ENCODE measurements at regions not wholly inside any gene's neighbourhood (a gene's known extent, or its start where the extent isn't known, plus 50 kb on each side); places are given as distances from the start of the nearest gene placed in this dataset.

DNA sequence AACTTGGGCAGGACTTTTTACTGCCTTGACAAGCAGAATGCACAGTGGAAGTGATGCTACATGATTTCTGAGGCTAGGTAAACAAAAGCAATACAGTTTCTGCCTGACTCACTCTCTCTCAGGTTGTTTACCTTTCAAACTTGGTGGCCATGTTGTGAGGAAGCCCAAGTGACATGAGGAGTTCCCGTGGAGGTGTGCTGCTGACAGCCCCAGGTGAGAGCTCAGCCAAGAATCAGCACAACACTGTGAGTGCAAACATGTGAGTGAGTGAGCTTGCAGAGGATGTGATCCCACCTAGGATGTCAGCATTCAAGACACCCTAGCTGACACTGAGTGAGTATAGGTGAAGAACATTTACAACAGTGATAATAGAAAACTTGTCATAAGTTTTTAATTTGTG is 71.1 kb upstream of the IFNAR2 start:
- no peaks in the 10 kb centered on the region for H3K4me1 ChIP-seq (ENCODE audit: control insufficient read depth in 1 of 2, insufficient read depth in 2 of 2, low read length in 2 of 2)
- H3K36me3 ChIP-seq (ENCODE audit: control insufficient read depth in 1 of 2, insufficient read depth in 2 of 2, low read length in 2 of 2) = no peaks in the 10 kb centered on the region
- H3K27me3 ChIP-seq (ENCODE audit: low read depth, low read length) = peaks cover 11% of the 10 kb centered on the region
- H3K9me3 ChIP-seq (ENCODE audit: control insufficient read depth in 1 of 2, low read length in 2 of 2) = peaks cover 14% of the 10 kb centered on the region in 2 donors
- no peak overlapping the region for H3K27ac ChIP-seq (ENCODE audit: low read length)
- H3K4me3 ChIP-seq (ENCODE audit: low read depth in 1 of 2, low read length in 2 of 2) = no peak overlapping the region

DNA sequence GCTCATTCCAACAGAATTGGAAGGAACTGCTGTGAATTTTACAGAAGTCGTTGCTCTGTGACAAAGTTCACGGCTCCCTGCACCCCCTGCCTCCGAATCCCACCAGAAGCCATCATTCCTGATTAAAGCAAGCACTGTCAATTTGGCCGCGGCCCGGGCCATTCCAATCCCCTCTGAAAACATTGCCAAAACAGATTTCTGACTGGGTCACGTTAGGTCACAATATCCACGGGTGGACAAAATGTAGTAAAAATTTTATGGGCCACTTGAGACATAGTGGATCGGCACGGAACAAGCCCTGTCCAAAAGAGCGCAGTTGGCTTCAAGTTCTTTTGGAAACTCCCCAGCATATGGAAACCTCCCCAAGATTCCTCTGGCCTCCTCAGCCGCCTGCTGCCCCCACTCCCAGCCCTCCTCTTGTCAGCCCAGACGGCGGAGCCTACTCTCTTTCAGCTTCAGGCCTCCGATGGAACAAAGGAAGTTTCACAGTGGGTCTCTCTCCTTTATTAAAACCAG is 67.2 kb upstream of the IFNAR2 start:
- no peaks in the 10 kb centered on the region for H3K36me3 ChIP-seq (ENCODE audit: control insufficient read depth in 1 of 2, insufficient read depth in 2 of 2, low read length in 2 of 2)
- H3K27me3 ChIP-seq (ENCODE audit: low read depth, low read length) = peaks cover 11% of the 10 kb centered on the region
- H3K4me3 ChIP-seq (ENCODE audit: low read depth in 1 of 2, low read length in 2 of 2) = no peak overlapping the region
- H3K27ac ChIP-seq (ENCODE audit: low read length) = no peak overlapping the region
- H3K9me3 ChIP-seq (ENCODE audit: control insufficient read depth in 1 of 2, low read length in 2 of 2) = peaks cover 14 to 16% of the 10 kb centered on the region in 2 donors
- no peaks in the 10 kb centered on the region for H3K4me1 ChIP-seq (ENCODE audit: control insufficient read depth in 1 of 2, insufficient read depth in 2 of 2, low read length in 2 of 2)

DNA sequence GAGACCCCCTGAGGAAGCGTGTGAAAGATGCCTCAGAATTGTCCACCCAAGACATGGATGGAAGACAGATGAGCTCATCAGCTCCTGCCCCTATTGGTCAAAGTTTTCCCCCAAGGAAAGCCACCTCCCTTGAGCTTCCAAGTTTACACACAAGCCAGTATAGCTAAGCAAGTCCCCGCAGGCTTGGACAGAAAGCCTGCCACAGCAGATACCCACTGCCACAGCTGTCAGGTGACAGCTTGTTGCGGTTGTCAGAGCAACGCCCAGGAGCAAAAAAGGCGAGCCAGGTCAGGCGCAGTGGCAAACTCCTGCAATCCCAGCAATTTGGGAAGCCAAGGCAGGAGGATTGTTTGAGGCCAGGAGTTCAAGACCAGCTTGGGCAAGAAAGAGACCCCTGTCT is 60.9 kb upstream of the IFNAR2 start:
- Histone ChIP-seq H3K4me3 (ENCODE audit: low read depth in 1 of 2, low read length in 2 of 2) (no peak overlapping the region), H3K9me3 (ENCODE audit: control insufficient read depth in 1 of 2, low read length in 2 of 2) (peaks cover 0 to 2% of the 10 kb centered on the region in 2 donors), H3K36me3 (ENCODE audit: control insufficient read depth in 1 of 2, insufficient read depth in 2 of 2, low read length in 2 of 2) (no peaks in the 10 kb centered on the region), H3K27ac (ENCODE audit: low read length) (no peak overlapping the region), H3K4me1 (ENCODE audit: control insufficient read depth in 1 of 2, insufficient read depth in 2 of 2, low read length in 2 of 2) (no peaks in the 10 kb centered on the region), H3K27me3 (ENCODE audit: low read depth, low read length) (no peaks in the 10 kb centered on the region)

DNA sequence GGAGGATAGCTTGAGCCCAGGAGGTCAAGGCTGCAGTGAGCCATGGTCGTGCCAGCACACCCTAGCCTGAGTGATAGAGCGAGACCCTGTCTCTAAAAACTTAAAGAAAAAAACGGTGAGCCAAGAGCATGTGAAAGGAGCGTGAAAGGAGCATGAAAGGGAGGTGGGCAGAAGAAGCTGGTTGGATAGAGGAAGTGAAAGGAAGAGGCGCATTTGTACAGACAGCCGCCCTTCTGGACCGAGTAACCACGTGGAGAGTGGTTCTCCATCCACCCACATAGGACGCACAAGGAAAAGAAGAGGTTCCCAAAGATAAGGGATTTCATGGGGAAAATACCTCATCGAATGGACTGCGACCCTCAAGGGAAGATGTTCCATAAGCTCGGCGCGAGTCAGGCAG is 60.4 kb upstream of the IFNAR2 start:
- Histone ChIP-seq H3K36me3 (ENCODE audit: control insufficient read depth in 1 of 2, insufficient read depth in 2 of 2, low read length in 2 of 2) (no peaks in the 10 kb centered on the region), H3K4me3 (ENCODE audit: low read depth in 1 of 2, low read length in 2 of 2) (no peak overlapping the region), H3K9me3 (ENCODE audit: control insufficient read depth in 1 of 2, low read length in 2 of 2) (no peaks in the 10 kb centered on the region), H3K4me1 (ENCODE audit: control insufficient read depth in 1 of 2, insufficient read depth in 2 of 2, low read length in 2 of 2) (no peaks in the 10 kb centered on the region), H3K27ac (ENCODE audit: low read length) (no peak overlapping the region), H3K27me3 (ENCODE audit: low read depth, low read length) (no peaks in the 10 kb centered on the region)

DNA sequence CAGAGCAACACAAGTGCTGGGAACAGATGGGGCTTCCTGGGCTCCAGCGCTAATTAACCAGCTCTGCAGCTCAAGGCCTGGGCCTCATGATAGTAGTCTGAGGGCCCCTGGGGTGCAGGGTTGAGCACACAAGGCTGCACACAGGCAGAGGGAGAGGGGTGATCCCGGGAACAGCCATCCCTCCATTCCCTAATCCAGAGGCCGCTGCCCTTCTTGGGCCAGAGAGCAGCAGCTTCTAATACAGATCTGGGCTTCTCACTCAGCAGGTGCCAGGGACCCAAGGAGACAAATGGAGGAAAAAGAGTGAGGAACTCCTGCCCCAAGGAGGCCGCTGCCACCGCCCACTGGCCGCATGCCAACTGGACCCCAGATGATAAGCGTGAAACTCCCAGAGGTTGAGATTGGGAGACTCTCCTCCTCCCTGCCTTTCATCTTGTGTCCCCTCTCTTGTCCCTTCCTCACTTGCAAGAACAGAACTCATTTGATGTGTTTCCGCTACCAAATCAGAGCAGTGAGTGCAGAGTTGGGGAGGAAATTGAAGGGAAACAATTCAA is 58.0 kb upstream of the IFNAR2 start:
- no peak overlapping the region for H3K27ac ChIP-seq (ENCODE audit: low read length)
- H3K27me3 ChIP-seq (ENCODE audit: low read depth, low read length) = no peaks in the 10 kb centered on the region
- no peaks in the 10 kb centered on the region for H3K9me3 ChIP-seq (ENCODE audit: control insufficient read depth in 1 of 2, low read length in 2 of 2)
- no peaks in the 10 kb centered on the region for H3K4me1 ChIP-seq (ENCODE audit: control insufficient read depth in 1 of 2, insufficient read depth in 2 of 2, low read length in 2 of 2)
- no peak overlapping the region for H3K4me3 ChIP-seq (ENCODE audit: low read depth in 1 of 2, low read length in 2 of 2)
- no peaks in the 10 kb centered on the region for H3K36me3 ChIP-seq (ENCODE audit: control insufficient read depth in 1 of 2, insufficient read depth in 2 of 2, low read length in 2 of 2)

DNA sequence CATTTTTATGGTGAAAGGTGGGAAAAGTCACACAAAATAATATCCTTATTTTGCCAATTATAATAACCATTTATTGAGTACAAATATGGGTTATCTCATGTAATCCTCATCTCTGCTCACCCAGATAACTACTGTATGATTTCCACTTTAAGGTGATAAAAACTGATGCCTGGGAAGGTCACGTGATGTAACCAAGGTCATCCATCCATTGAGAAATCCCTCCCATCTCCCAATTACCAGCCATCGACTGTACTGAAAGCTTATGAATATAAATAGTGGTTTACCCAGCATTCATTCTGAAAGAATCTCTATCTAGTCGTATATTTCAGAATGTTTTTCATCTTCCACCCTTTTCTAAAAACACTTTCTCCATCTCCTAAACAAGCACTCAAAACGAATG is 55.0 kb upstream of the IFNAR2 start:
- Histone ChIP-seq H3K27ac (ENCODE audit: low read length) (no peak overlapping the region), H3K36me3 (ENCODE audit: control insufficient read depth in 1 of 2, insufficient read depth in 2 of 2, low read length in 2 of 2) (no peaks in the 10 kb centered on the region), H3K4me3 (ENCODE audit: low read depth in 1 of 2, low read length in 2 of 2) (no peak overlapping the region), H3K4me1 (ENCODE audit: control insufficient read depth in 1 of 2, insufficient read depth in 2 of 2, low read length in 2 of 2) (no peaks in the 10 kb centered on the region), H3K9me3 (ENCODE audit: control insufficient read depth in 1 of 2, low read length in 2 of 2) (no peaks in the 10 kb centered on the region), H3K27me3 (ENCODE audit: low read depth, low read length) (no peaks in the 10 kb centered on the region)

Data from muscle layer of duodenum (tissue), 2 donors.